IMR-90 (cell line): ENCODE measurements at regions not wholly inside any gene's neighbourhood (a gene's known extent, or its start where the extent isn't known, plus 50 kb on each side); places are given as distances from the start of the nearest gene placed in this dataset.

Experiments used
- ATAC-seq: fragments of 200-7000 bp; cut with Tn5 transposase; 2 replicates; pipeline ENCODE4 v1.9.1; 2020; ENCODE audit warnings: low read depth, mild to moderate bottlenecking, moderate library complexity
- BruUV-seq: library from RNA; stranded (reverse); fragments of 400-500 nt; replicated peaks from 2 replicates; lab custom pipeline; 2021; lab: Mats Ljungman, UMichigan
- CTCF ChIA-PET: fragments of 300-600 bp; formaldehyde crosslinking; extraction: SDS; loops from one replicate; lab custom pipeline; 2021; ENCODE audit warnings: antibody characterized with exemption; lab: Yijun Ruan, JAX
- POLR2A ChIA-PET: fragments of 300-600 bp; sonication (Branson Sonifier 250); formaldehyde crosslinking; loops from one replicate; lab custom pipeline; 2022; ENCODE audit warnings: antibody characterized with exemption; ENCODE audit not compliant: unreplicated experiment; lab: Charles Lee
- DNase-seq: peaks from one replicate; pipeline ENCODE4 v3.0.0; 2013
- H2AFZ ChIP-seq: replicated peaks from 2 replicates; pipeline ENCODE3; 2013; ENCODE audit warnings: low read length, mild to moderate bottlenecking; ENCODE audit not compliant: poor library complexity
- H2AK5ac ChIP-seq: 2 replicates; pipeline ENCODE4 v1.6.1; 2013; ENCODE audit warnings: low read depth, low read length, inconsistent platforms
- H2AK9ac ChIP-seq: replicated peaks from 2 replicates; pipeline ENCODE3; 2013; ENCODE audit warnings: mild to moderate bottlenecking, low read depth, low read length, moderate library complexity; ENCODE audit not compliant: poor library complexity
- H2BK120ac ChIP-seq: 2 replicates; pipeline ENCODE4 v1.6.1; 2013; ENCODE audit warnings: low read depth, low read length, inconsistent platforms
- H2BK15ac ChIP-seq: 3 replicates; pipeline ENCODE4 v1.6.1; 2013; ENCODE audit warnings: low read depth, low read length, inconsistent platforms
- H2BK20ac ChIP-seq: 2 replicates; pipeline ENCODE4 v1.6.1; 2013; ENCODE audit warnings: low read depth, mild to moderate bottlenecking, inconsistent platforms, low read length, moderate library complexity
- H2BK5ac ChIP-seq: 2 replicates; pipeline ENCODE4 v1.6.1; 2013; ENCODE audit warnings: mild to moderate bottlenecking, low read depth, low read length, inconsistent platforms; ENCODE audit not compliant: poor library complexity, severe bottlenecking
- H3K14ac ChIP-seq: replicated peaks from 2 replicates; pipeline ENCODE4 v1.6.1; 2013; ENCODE audit warnings: low read depth, low read length, inconsistent platforms
- H3K18ac ChIP-seq: 2 replicates; pipeline ENCODE4 v1.6.1; 2013; ENCODE audit warnings: low read depth, low read length, control low read depth
- H3K23ac ChIP-seq: 2 replicates; pipeline ENCODE4 v1.6.1; 2013; ENCODE audit warnings: low read depth, low read length, inconsistent platforms
- H3K27ac ChIP-seq: 2 replicates; pipeline ENCODE4 v1.5.1; 2013; ENCODE audit warnings: mild to moderate bottlenecking, control low read depth, low read length; ENCODE audit not compliant: insufficient read depth
- H3K27me3 ChIP-seq: 2 replicates; pipeline ENCODE4 v1.6.1; 2013; ENCODE audit warnings: low read length; ENCODE audit not compliant: control insufficient read depth, insufficient read depth
- H3K36me3 ChIP-seq: 2 replicates; pipeline ENCODE4 v1.6.1; 2013; ENCODE audit warnings: low read length, mixed read lengths; ENCODE audit not compliant: control insufficient read depth, insufficient read depth
- H3K4ac ChIP-seq: 2 replicates; pipeline ENCODE4 v1.6.1; 2013; ENCODE audit warnings: low read depth, low read length, inconsistent platforms
- H3K4me1 ChIP-seq: 2 replicates; pipeline ENCODE4 v1.6.1; 2013; ENCODE audit warnings: low read length, mixed read lengths; ENCODE audit not compliant: control insufficient read depth, insufficient read depth
- H3K4me2 ChIP-seq: 2 replicates; pipeline ENCODE4 v1.6.1; 2013; ENCODE audit warnings: low read depth, mild to moderate bottlenecking, control low read depth, low read length, moderate library complexity
- H3K4me3 ChIP-seq: 2 replicates; pipeline ENCODE4 v1.5.1; 2013; ENCODE audit warnings: low read depth, mild to moderate bottlenecking, control low read depth, low read length, moderate library complexity; ENCODE audit not compliant: insufficient read depth
- H3K56ac ChIP-seq: 2 replicates; pipeline ENCODE4 v1.6.1; 2013; ENCODE audit warnings: low read length, inconsistent platforms; ENCODE audit not compliant: insufficient read depth; ENCODE audit errors: extremely low read depth
- H3K79me1 ChIP-seq, 2 experiments: 2 replicates each; pipeline ENCODE4 v1.6.1; 2013; ENCODE audit warnings: low read length in 2 of 2, inconsistent platforms in 1 of 2, low read depth in 1 of 2
- H3K9ac ChIP-seq: 2 replicates; pipeline ENCODE4 v1.6.1; 2013; ENCODE audit warnings: low read depth, low read length, control low read depth
- H3K9me1 ChIP-seq: 2 replicates; pipeline ENCODE4 v1.6.1; 2013; ENCODE audit warnings: low read length, inconsistent platforms; ENCODE audit not compliant: insufficient read depth
- H3K9me3 ChIP-seq: 2 replicates; pipeline ENCODE4 v1.6.1; 2013; ENCODE audit warnings: low read length; ENCODE audit not compliant: control insufficient read depth, insufficient read depth
- H4K20me1 ChIP-seq: 2 replicates; pipeline ENCODE4 v1.6.1; 2013; ENCODE audit warnings: low read length, inconsistent platforms; ENCODE audit not compliant: insufficient read depth
- H4K5ac ChIP-seq: 2 replicates; pipeline ENCODE4 v1.6.1; 2013; ENCODE audit warnings: mild to moderate bottlenecking, low read depth, low read length, control low read depth
- H4K8ac ChIP-seq, 2 experiments: 2 replicates each; pipeline ENCODE4 v1.6.1; 2013; ENCODE audit warnings: low read depth in 2 of 2, low read length in 2 of 2, control low read depth in 1 of 2, inconsistent platforms in 1 of 2
- H4K91ac ChIP-seq: 2 replicates; pipeline ENCODE4 v1.6.1; 2013; ENCODE audit warnings: low read depth, low read length, inconsistent platforms; ENCODE audit not compliant: insufficient read depth
- MXI1 ChIP-seq: IDR thresholded peaks from 2 replicates; pipeline ENCODE4 v1.6.1; 2012; ENCODE audit warnings: low read depth, mild to moderate bottlenecking, low read length, moderate library complexity, borderline replicate concordance
- RAD21 ChIP-seq: IDR thresholded peaks from 2 replicates; pipeline ENCODE4 v1.6.1; 2012; ENCODE audit warnings: low read length, improper control_type of control experiment
- SMC3 ChIP-seq: fragments of 150-350 bp; IDR thresholded peaks from 2 replicates; pipeline ENCODE4 v1.6.1; 2016; ENCODE audit warnings: low read depth, mild to moderate bottlenecking, antibody characterized with exemption, low read length, moderate library complexity
- WGBS, 2 experiments: methylation state at CpG; one replicate each; pipeline versions ENCODE4 v1.1.5 to v1.1.7; 2013; ENCODE audit warnings: missing lambda C conversion rate in 2 of 2; ENCODE audit not compliant: insufficient read length in 1 of 2; ENCODE audit errors: extremely low coverage in 2 of 2; 5-methylcytosine and 5-hydroxymethylcytosine counted together
- dilution Hi-C: fragments of 300-500 bp; cut with HindIII; formaldehyde crosslinking; loops from one replicate; pipeline ENCODE4 v1.14.3; 2018; ENCODE audit warnings: low sequenced_read_pairs; ENCODE audit not compliant: unreplicated experiment
- in situ Hi-C: fragments of 300-500 bp; cut with MboI; formaldehyde crosslinking; loops from 3 replicates; pipeline ENCODE4 v1.14.3; 2019; ENCODE audit warnings: low sequenced_read_pairs, inconsistent platforms, mixed read lengths
- intact Hi-C: fragments of 100-400 bp; cut with micrococcal nuclease; formaldehyde crosslinking; loops from 2 replicates; pipeline ENCODE4 v1.10.0; 2022

- CTCF ChIA-PET = no interaction called here
- no TSS peak for BruUV-seq
Observed at GRCh38 chr5:174183701-174184100, 138.2 kb downstream of the NSG2 start.

More at GRCh38 chr5:174183701-174184100, 138.2 kb downstream of the NSG2 start:
- Histone ChIP-seq H3K9me3 (peaks cover 5% of the 10 kb centered on the region; the same call in 1 of the 2 replicates), H3K23ac (no peak overlapping the region), H3K4ac (no peak overlapping the region), H2BK5ac (no peak overlapping the region), H3K9ac (no peak overlapping the region), H3K27me3 (no peaks in the 10 kb centered on the region), H3K4me3 (no peak overlapping the region), H3K4me1 (no peaks in the 10 kb centered on the region), H3K36me3 (no peaks in the 10 kb centered on the region), H2AFZ (no peak overlapping the region), H3K14ac (no peak overlapping the region), H3K4me2 (no peak overlapping the region), H4K20me1 (no peaks in the 10 kb centered on the region), H2BK15ac (no peak overlapping the region), H2AK9ac (no peak overlapping the region), H3K9me1 (no peaks in the 10 kb centered on the region), H3K56ac (no peak overlapping the region), H2AK5ac (no peak overlapping the region), H4K91ac (no peak overlapping the region), H3K27ac (no peak overlapping the region), H4K8ac (no peak overlapping the region), H3K18ac (no peak overlapping the region), H3K79me1 (no peaks in the 10 kb centered on the region), H2BK20ac (no peak overlapping the region), H4K5ac (no peak overlapping the region), H2BK120ac (no peak overlapping the region)
- dilution Hi-C loops = no loop called here
- intact Hi-C loops = no loop called here
- WGBS, 2 experiments = 53% methylated on average over 6 of the region's 9 CpGs; no CpG with 5 or more reads in 1 of the 2 experiments
- TF ChIP-seq MXI1 (no peak), SMC3 (no peak), RAD21 (no peak)
- POLR2A ChIA-PET = no interaction called here
- DNase-seq (no peak), ATAC-seq (no peak)
- in situ Hi-C loops = no loop called here
